DMS 273 (cell line): ENCODE measurements at regions not wholly inside any gene's neighbourhood (a gene's known extent, or its start where the extent isn't known, plus 50 kb on each side); places are given as distances from the start of the nearest gene placed in this dataset.

Source experiments
- DNase-seq: peaks from one replicate; lab custom pipeline; 2025; ENCODE audit not compliant: unreplicated experiment; lab: John Stamatoyannopoulos, UW

GRCh38 chr18:31247574-31248199 lies 70.3 kb upstream of the DSG1 start:
- no peak for DNase-seq

GRCh38 chr18:31248783-31249521 lies 69.0 kb upstream of the DSG1 start:
- no peak for DNase-seq

GRCh38 chr18:31250902-31251301 lies 67.1 kb upstream of the DSG1 start:
- no peak for DNase-seq

GRCh38 chr18:31252522-31252921 lies 65.4 kb upstream of the DSG1 start:
- DNase-seq, result no peak

GRCh38 chr18:31255953-31256352 lies 62.0 kb upstream of the DSG1 start:
- DNase-seq, result no peak

DNA sequence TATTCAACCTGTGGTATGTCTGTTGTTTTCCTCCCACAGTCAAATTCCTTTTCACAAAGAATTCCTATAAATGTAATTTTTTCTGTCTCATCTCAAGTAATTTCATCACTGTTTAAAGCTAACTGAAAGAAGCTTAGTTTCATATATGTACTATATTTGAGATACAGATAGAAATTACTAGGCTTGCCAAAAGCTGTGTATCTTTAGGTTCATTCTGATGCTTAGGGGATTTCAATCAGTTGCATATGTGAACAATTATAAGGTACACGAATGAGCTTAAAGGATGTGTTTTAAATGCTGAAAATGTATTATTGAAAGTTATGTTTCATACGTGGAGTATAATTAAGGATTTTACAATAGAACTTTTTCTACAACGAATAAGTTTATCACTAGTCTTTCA lies 59.2 kb upstream of the DSG1 start:
- DNase-seq, result no peak

GRCh38 chr18:31261792-31262582 lies 56.0 kb upstream of the DSG1 start:
- no peak for DNase-seq

GRCh38 chr18:31267823-31268481 lies 50.0 kb upstream of the DSG1 start:
- DNase-seq, result no peak
